ENCODE measurements at regions not wholly inside any gene's neighbourhood (a gene's known extent, or its start where the extent isn't known, plus 50 kb on each side); places are given as distances from the start of the nearest gene placed in this dataset.

- TF ChIP-seq, protein P1, sequence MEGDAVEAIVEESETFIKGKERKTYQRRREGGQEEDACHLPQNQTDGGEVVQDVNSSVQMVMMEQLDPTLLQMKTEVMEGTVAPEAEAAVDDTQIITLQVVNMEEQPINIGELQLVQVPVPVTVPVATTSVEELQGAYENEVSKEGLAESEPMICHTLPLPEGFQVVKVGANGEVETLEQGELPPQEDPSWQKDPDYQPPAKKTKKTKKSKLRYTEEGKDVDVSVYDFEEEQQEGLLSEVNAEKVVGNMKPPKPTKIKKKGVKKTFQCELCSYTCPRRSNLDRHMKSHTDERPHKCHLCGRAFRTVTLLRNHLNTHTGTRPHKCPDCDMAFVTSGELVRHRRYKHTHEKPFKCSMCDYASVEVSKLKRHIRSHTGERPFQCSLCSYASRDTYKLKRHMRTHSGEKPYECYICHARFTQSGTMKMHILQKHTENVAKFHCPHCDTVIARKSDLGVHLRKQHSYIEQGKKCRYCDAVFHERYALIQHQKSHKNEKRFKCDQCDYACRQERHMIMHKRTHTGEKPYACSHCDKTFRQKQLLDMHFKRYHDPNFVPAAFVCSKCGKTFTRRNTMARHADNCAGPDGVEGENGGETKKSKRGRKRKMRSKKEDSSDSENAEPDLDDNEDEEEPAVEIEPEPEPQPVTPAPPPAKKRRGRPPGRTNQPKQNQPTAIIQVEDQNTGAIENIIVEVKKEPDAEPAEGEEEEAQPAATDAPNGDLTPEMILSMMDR (IDR thresholded peaks at IDR 0.05): no peak
- TF ChIP-seq POLR2A (IDR thresholded peaks at IDR 0.05): no peak
Observed at GRCh38 chr10:2962194-2962593, 105.2 kb upstream of the PFKP start.

Measured in right lobe of liver (tissue), 4 donors.